ENCODE measurements at regions not wholly inside any gene's neighbourhood (a gene's known extent, or its start where the extent isn't known, plus 50 kb on each side); places are given as distances from the start of the nearest gene placed in this dataset.

- no peak for TF ChIP-seq POLR2A (IDR thresholded peaks at IDR 0.05)
- TF ChIP-seq CTCF (IDR thresholded peaks at IDR 0.05), result no peak
Observed at GRCh38 chr15:57893040-57893439, 172.5 kb downstream of the ALDH1A2 start.

All from transverse colon (tissue), 3 donors.